Gastroesophageal sphincter (tissue), 4 donors: ENCODE measurements at regions not wholly inside any gene's neighbourhood (a gene's known extent, or its start where the extent isn't known, plus 50 kb on each side); places are given as distances from the start of the nearest gene placed in this dataset.

ENCODE experiments used
- ATAC-seq: fragments of 150-250 bp; one replicate; pipeline ENCODE4 v1.9.1; 2016; ENCODE audit warnings: mild to moderate bottlenecking, moderate library complexity
- H3K27ac ChIP-seq, 4 donors: fragments of 200-600 bp; sonication (generic) in 3 of 4; 1 replicate in 3 of 4; 2 replicates in 1 of 4; pipeline ENCODE4 v1.5.1; 2016 to 2019
- H3K27me3 ChIP-seq: fragments of 200-600 bp; sonication (generic); one replicate; pipeline ENCODE4 v1.5.1; 2019
- H3K36me3 ChIP-seq, 2 donors: fragments of 200-600 bp; sonication (generic); one replicate each; pipeline ENCODE4 v1.5.1; 2019; ENCODE audit warnings: control low read depth in 1 of 2
- H3K4me1 ChIP-seq, 3 donors: fragments of 200-600 bp; sonication (generic); 1 replicate in 2 of 3; 2 replicates in 1 of 3; pipeline ENCODE4 v1.5.1; 2016 to 2019; ENCODE audit warnings: control low read depth in 2 of 3
- H3K4me3 ChIP-seq, 2 donors: fragments of 200-600 bp; sonication (generic); one replicate each; pipeline ENCODE4 v1.5.1; 2019; ENCODE audit warnings: mild to moderate bottlenecking in 1 of 2, moderate library complexity in 1 of 2
- H3K9me3 ChIP-seq, 3 donors: fragments of 200-600 bp; sonication (generic); one replicate each; pipeline ENCODE4 v1.5.1; 2017 to 2019; ENCODE audit warnings: control low read depth in 2 of 3
- CTCF ChIP-seq, 4 experiments: fragments of 200-600 bp in 2 of 4; fragments of 450-650 bp in 2 of 4; sonication (generic) in 1 of 4; IDR thresholded peaks; one replicate each; pipeline ENCODE4 v1.5.1; 2017 to 2019; ENCODE audit warnings: antibody characterized with exemption in 4 of 4, mild to moderate bottlenecking in 2 of 4, moderate library complexity in 2 of 4
- EP300 ChIP-seq: sonication (generic); formaldehyde crosslinking; IDR thresholded peaks from one replicate; pipeline ENCODE4 v1.6.1; 2017; ENCODE audit warnings: antibody characterized with exemption, mild to moderate bottlenecking
- POLR2A ChIP-seq, 2 donors: fragments of 450-650 bp; IDR thresholded peaks; one replicate each; pipeline ENCODE4 v1.6.1; 2017; ENCODE audit warnings: antibody characterized with exemption in 2 of 2, mild to moderate bottlenecking in 2 of 2, moderate library complexity in 1 of 2
- POLR2AphosphoS5 ChIP-seq: sonication (generic); formaldehyde crosslinking; IDR thresholded peaks from one replicate; pipeline ENCODE4 v1.6.1; 2017; ENCODE audit warnings: antibody characterized with exemption
- WGBS, 2 donors: methylation state at CpG; one replicate each; pipeline ENCODE4 v1.1.5; 2018; ENCODE audit warnings: low coverage in 1 of 2; 5-methylcytosine and 5-hydroxymethylcytosine counted together

DNA sequence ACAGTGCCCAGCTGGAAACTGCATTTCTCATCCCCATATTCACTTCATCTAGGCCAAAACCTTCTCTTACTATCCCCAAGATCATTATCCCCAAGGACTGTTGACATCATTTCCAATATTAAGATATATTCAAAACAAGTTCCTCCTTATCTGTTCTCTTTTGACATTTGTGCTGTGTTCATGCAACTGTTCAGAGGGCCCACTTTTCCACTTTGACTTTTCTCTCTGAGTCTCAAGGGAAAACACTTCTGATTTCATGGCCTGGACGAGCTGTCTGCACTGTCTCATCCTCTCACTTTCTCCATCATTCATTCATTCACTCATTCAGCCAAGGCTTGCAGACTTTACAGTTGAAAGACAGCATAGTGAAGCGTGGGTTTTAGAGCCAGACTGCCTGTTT is 173.7 kb upstream of the DAPK1 start:
- H3K9me3 ChIP-seq = no peaks in the 10 kb centered on the region
- peaks cover 0 to 10% (median 0%) of the 10 kb centered on the region in 3 donors for H3K4me1 ChIP-seq
- no peak overlapping the region for H3K4me3 ChIP-seq
- ATAC-seq = peak; percentile 22
- no peak overlapping the region for H3K27ac ChIP-seq
- H3K36me3 ChIP-seq = no peaks in the 10 kb centered on the region
- H3K27me3 ChIP-seq = no peaks in the 10 kb centered on the region
- no peak for TF ChIP-seq POLR2A (IDR thresholded peaks at IDR 0.05)
- TF ChIP-seq POLR2AphosphoS5 = no peak
- TF ChIP-seq EP300 = no peak
- TF ChIP-seq CTCF (IDR thresholded peaks at IDR 0.05) = no peak
- WGBS, 2 donors = 22 to 60% methylated on average over 1 of the region's 2 CpGs

DNA sequence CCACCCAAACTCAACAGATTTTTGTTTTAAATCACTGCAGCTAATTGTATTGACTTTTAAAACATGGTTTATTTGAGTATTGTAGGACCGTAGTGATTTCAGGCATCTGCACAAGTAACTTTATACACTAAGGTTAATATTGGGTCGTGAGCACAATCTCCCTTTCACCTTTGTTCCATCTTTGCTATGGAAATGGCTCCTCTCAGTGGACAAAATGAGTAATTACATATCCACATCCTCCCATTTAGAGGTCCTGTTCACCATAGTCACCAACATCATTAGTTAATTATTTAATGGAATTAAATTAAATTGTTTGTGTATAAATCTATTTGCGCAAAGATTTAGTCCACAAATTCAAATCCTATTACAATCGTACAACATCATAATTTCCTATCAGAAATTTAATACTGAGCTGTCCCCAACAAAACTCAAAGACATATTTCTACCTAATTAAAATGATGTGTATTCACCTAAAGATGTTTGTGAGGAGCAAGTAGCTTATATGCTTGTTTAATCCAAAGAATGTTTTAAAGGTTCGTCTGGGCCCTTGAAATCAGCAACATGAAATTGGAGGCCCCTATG is 173.0 kb upstream of the DAPK1 start:
- H3K4me1 ChIP-seq = peaks cover 0 to 10% (median 0%) of the 10 kb centered on the region in 3 donors
- no peak overlapping the region for H3K4me3 ChIP-seq
- no peaks in the 10 kb centered on the region for H3K9me3 ChIP-seq
- H3K27ac ChIP-seq = no peak overlapping the region
- H3K27me3 ChIP-seq = no peaks in the 10 kb centered on the region
- H3K36me3 ChIP-seq = no peaks in the 10 kb centered on the region
- 2% methylated on average over 5 of the region's 5 CpGs for WGBS, 2 donors
- TF ChIP-seq CTCF (IDR thresholded peaks at IDR 0.05) (peak; percentile 77 to 91 (median 85)), POLR2A (IDR thresholded peaks at IDR 0.05) (no peak), POLR2AphosphoS5 (peak; percentile 13), EP300 (no peak)
- ATAC-seq = peak; percentile 57

- H3K27ac ChIP-seq = no peak overlapping the region
- peaks cover 0 to 20% (median 0%) of the 10 kb centered on the region in 3 donors for H3K9me3 ChIP-seq
- no peak for TF ChIP-seq EP300
- no peak for TF ChIP-seq POLR2A (IDR thresholded peaks at IDR 0.05)
- no peak for TF ChIP-seq CTCF (IDR thresholded peaks at IDR 0.05)
- no peak for TF ChIP-seq POLR2AphosphoS5
- WGBS, 2 donors = 86 to 88% methylated on average over 2 to 3 of the region's 3 CpGs
- H3K27me3 ChIP-seq = no peaks in the 10 kb centered on the region
- peaks cover 0 to 10% (median 0%) of the 10 kb centered on the region in 3 donors for H3K4me1 ChIP-seq
- H3K4me3 ChIP-seq = no peak overlapping the region
- no peaks in the 10 kb centered on the region for H3K36me3 ChIP-seq
- no peak for ATAC-seq
These were observed 170.0 kb upstream of the DAPK1 start for GRCh38 chr9:87327575-87328125.

GRCh38 chr9:87333802-87334201 is 163.9 kb upstream of the DAPK1 start:
- WGBS, 2 donors = 94 to 96% methylated on average over 5 to 6 of the region's 6 CpGs
- H3K27ac ChIP-seq = no peak overlapping the region
- peaks cover 0 to 20% (median 0%) of the 10 kb centered on the region in 3 donors for H3K9me3 ChIP-seq
- H3K27me3 ChIP-seq = no peaks in the 10 kb centered on the region
- no peak for TF ChIP-seq POLR2A (IDR thresholded peaks at IDR 0.05)
- no peak for TF ChIP-seq EP300
- TF ChIP-seq CTCF (IDR thresholded peaks at IDR 0.05) = no peak
- no peak for TF ChIP-seq POLR2AphosphoS5
- no peaks in the 10 kb centered on the region for H3K36me3 ChIP-seq
- H3K4me1 ChIP-seq = peaks cover 0 to 14% (median 7%) of the 10 kb centered on the region in 3 donors
- ATAC-seq = no peak
- H3K4me3 ChIP-seq = no peak overlapping the region

GRCh38 chr9:87334366-87334765 is 163.3 kb upstream of the DAPK1 start:
- H3K4me3 ChIP-seq = no peak overlapping the region
- H3K4me1 ChIP-seq = peaks cover 0 to 14% (median 7%) of the 10 kb centered on the region in 3 donors
- H3K9me3 ChIP-seq = peaks cover 0 to 20% (median 0%) of the 10 kb centered on the region in 3 donors
- no peaks in the 10 kb centered on the region for H3K27me3 ChIP-seq
- TF ChIP-seq POLR2AphosphoS5 (no peak), EP300 (no peak), POLR2A (IDR thresholded peaks at IDR 0.05) (no peak), CTCF (IDR thresholded peaks at IDR 0.05) (no peak)
- no peak overlapping the region for H3K27ac ChIP-seq
- 78% methylated on average over 3 of the region's 3 CpGs; no CpG with 5 or more reads in 1 of the 2 donors for WGBS, 2 donors
- H3K36me3 ChIP-seq = no peaks in the 10 kb centered on the region
- ATAC-seq = no peak
